T-helper 2 cell treated with Interferon-gamma antibody and Interleukin-4, amounts not matched to agents 5 μg/mL and 100 μg/mL, for 36 hours (primary cell): ENCODE measurements at regions not wholly inside any gene's neighbourhood (a gene's known extent, or its start where the extent isn't known, plus 50 kb on each side); places are given as distances from the start of the nearest gene placed in this dataset.

Source experiments
- DNase-seq: peaks from one replicate; pipeline ENCODE4 v3.0.0; 2021; ENCODE audit warnings: low spot score
- H3K27ac Mint-ChIP-seq: one replicate; pipeline ENCODE4 v1.8.0; 2021; ENCODE audit warnings: mild to moderate bottlenecking, mixed read lengths
- H3K27me3 Mint-ChIP-seq: one replicate; pipeline ENCODE4 v1.8.0; 2021; ENCODE audit warnings: low read depth, mixed read lengths
- H3K36me3 Mint-ChIP-seq: one replicate; pipeline ENCODE4 v1.8.0; 2021; ENCODE audit warnings: low read depth, mixed read lengths
- H3K4me1 Mint-ChIP-seq: one replicate; pipeline ENCODE4 v1.8.0; 2021; ENCODE audit warnings: low read depth, mixed read lengths
- H3K4me3 Mint-ChIP-seq: one replicate; pipeline ENCODE4 v1.8.0; 2022; ENCODE audit warnings: mild to moderate bottlenecking, moderate library complexity, mixed read lengths
- H3K9me3 Mint-ChIP-seq: one replicate; pipeline ENCODE4 v1.8.0; 2021; ENCODE audit warnings: mixed read lengths

DNA sequence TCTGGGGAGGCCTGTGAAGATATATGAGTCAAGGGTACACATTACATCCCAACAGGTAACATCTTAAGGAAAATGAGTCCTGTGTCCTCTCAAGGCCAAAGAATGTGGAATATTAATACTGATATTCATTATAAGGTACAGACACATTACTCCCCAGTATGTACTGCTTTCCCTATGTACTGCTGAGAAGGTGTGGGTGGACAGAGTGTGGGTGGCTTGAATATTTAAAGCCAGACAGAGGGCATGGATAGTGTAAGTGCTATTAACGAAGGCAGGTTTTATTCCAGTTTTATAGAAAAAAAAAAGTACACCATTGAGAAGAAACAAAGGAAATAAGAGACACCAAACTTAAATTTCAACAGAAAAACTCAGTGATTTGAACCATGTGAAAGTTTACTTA lies 1054.4 kb downstream of the XPNPEP1 start:
- Mint-ChIP-seq H3K27me3 (no peaks in the 10 kb centered on the region), H3K4me1 (no peaks in the 10 kb centered on the region), H3K36me3 (no peaks in the 10 kb centered on the region), H3K4me3 (no peak overlapping the region), H3K27ac (no peak overlapping the region), H3K9me3 (peaks cover 17% of the 10 kb centered on the region)
- no peak for DNase-seq

DNA sequence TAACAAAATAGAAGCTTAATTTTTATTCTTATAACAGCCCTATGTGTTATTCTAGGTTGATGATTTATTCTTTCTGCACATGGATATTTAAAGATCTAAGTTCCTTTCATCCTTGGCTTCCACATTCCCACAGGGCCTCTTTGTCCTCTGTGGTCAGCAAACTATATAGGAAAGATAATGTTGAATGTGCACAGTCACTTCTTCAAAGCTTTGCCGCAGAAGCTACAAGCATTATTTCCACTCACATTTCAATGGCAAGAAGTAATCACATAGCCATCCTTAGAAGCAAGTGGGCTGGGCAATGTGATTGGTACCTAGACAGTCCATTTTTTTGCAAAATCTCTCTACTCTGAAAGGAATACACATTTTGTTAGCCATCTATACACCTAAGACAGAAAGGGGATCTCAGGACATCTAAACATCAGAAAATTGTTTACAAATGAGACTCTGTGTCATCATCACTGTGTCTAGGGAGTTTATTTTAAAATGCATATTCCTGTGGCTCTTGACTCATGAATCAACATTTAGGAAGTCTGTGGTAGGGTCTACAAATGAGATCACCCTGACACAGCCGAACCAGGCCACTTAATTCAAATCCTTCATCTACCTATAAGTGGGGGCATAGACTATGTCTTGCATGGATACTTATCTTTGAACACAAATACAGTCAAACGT lies 1060.5 kb downstream of the XPNPEP1 start:
- Mint-ChIP-seq H3K27me3 (no peaks in the 10 kb centered on the region), H3K4me3 (no peak overlapping the region), H3K9me3 (peaks cover 8% of the 10 kb centered on the region), H3K36me3 (no peaks in the 10 kb centered on the region), H3K27ac (no peak overlapping the region), H3K4me1 (no peaks in the 10 kb centered on the region)
- no peak for DNase-seq

DNA sequence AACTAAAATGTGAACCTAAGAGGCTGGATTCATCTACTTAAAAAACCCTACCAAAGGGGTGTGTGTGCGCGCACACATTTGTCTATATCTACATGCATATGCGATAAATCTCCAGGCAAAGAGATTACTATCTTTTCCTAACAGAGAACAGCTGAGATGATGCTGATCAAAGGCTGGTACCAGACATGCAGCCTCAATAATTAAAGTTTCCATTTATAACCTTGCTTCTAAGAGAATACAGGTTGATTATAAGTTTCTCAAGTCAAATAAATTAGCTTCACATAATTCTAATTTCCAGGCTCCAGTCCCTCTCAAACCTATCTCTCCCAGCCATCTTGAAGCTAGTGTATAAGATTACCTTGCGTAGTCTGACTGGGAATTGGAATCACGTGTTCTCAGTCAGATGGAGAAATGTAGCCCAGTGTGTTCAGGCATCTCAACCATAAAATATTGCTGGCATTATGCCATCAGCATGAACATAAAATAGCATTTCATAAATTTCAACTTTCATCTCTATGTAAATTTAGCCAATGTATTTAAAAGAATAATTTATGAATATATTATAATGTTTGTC lies 1062.0 kb downstream of the XPNPEP1 start:
- Mint-ChIP-seq H3K27ac (no peak overlapping the region), H3K9me3 (peaks cover 8% of the 10 kb centered on the region), H3K36me3 (no peaks in the 10 kb centered on the region), H3K27me3 (no peaks in the 10 kb centered on the region), H3K4me3 (no peak overlapping the region), H3K4me1 (no peaks in the 10 kb centered on the region)
- DNase-seq = no peak

- no peak overlapping the region for H3K4me3 Mint-ChIP-seq
- no peak for DNase-seq
- no peak overlapping the region for H3K27ac Mint-ChIP-seq
- no peaks in the 10 kb centered on the region for H3K27me3 Mint-ChIP-seq
- H3K9me3 Mint-ChIP-seq = peaks cover 7% of the 10 kb centered on the region
- H3K4me1 Mint-ChIP-seq = no peaks in the 10 kb centered on the region
- no peaks in the 10 kb centered on the region for H3K36me3 Mint-ChIP-seq
These were observed 1071.1 kb downstream of the XPNPEP1 start for GRCh38 chr10:108852211-108852610.

- Mint-ChIP-seq H3K4me3 (no peak overlapping the region), H3K36me3 (no peaks in the 10 kb centered on the region), H3K9me3 (peaks cover 7% of the 10 kb centered on the region), H3K4me1 (no peaks in the 10 kb centered on the region), H3K27me3 (no peaks in the 10 kb centered on the region), H3K27ac (no peak overlapping the region)
- DNase-seq = no peak
These were observed 1073.0 kb downstream of the XPNPEP1 start for GRCh38 chr10:108850138-108850854.

DNA sequence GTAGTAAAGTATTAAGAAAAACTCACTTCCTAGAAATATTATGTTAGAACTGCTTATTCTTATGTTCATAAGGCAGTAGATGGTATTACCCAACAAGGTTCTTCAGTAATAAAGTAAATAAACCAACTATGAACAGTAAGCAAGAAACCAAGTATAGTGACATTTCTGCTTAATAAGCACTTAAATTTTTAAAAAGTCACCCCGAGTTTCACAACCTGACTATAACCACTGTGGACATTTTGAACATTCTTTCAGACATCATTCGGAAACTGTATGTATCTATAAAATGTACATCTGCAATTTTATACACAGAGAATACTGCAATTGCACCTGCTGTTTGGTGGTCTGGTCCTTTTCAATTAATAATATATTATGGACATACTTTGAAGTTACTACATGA lies 1073.6 kb downstream of the XPNPEP1 start:
- Mint-ChIP-seq H3K27ac (no peak overlapping the region), H3K4me3 (no peak overlapping the region)

GRCh38 chr10:108849186-108849585 lies 1074.1 kb downstream of the XPNPEP1 start:
- DNase-seq = no peak
- H3K27ac Mint-ChIP-seq = no peak overlapping the region
- peaks cover 5% of the 10 kb centered on the region for H3K9me3 Mint-ChIP-seq
- no peaks in the 10 kb centered on the region for H3K27me3 Mint-ChIP-seq
- H3K4me3 Mint-ChIP-seq = no peak overlapping the region
- H3K4me1 Mint-ChIP-seq = no peaks in the 10 kb centered on the region
- no peaks in the 10 kb centered on the region for H3K36me3 Mint-ChIP-seq

More for the DNA sequence above, 1073.6 kb downstream of the XPNPEP1 start:
- H3K4me1 Mint-ChIP-seq = no peaks in the 10 kb centered on the region
- H3K36me3 Mint-ChIP-seq = no peaks in the 10 kb centered on the region
- no peaks in the 10 kb centered on the region for H3K27me3 Mint-ChIP-seq
- peaks cover 7% of the 10 kb centered on the region for H3K9me3 Mint-ChIP-seq
- no peak for DNase-seq

DNA sequence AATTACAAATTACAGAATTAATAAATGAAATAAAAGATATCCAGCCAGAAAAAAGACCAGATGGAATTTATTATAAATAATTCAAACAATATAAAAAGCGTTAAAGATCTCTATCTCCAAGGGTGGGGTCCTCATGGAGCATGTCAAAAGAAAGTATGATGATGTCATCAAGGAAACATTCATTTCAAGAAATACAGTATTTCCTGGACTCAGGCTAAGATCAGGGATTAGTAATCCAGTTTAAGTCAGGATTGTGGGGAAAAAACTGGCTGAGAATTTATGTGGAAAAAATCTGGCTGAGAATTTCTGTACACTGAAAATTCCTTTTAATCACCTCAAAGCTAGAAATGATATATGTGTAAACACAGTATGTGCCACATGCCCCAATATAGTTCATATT lies 1075.3 kb downstream of the XPNPEP1 start:
- Mint-ChIP-seq H3K27me3 (no peaks in the 10 kb centered on the region), H3K4me3 (no peak overlapping the region), H3K36me3 (no peaks in the 10 kb centered on the region), H3K4me1 (no peaks in the 10 kb centered on the region), H3K27ac (no peak overlapping the region), H3K9me3 (no peaks in the 10 kb centered on the region)
- no peak for DNase-seq

DNA sequence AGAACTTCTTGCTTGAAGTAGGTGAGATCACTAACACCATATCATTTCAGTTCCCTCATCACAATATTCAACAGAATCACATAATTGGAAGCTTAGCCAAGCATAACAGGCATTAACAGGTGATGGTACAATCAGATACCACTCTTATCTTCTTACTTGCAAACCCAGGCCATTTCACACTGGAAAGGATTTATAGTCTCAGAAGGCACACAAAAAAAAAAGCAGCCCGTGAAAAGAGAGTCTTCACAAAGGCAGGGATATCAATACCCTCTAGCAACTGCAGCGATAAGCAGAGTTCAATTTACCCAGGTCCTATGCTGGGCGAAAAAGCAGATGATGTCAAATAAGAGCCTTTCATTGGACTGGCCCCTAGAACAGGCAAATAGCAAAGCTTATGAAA lies 1082.4 kb downstream of the XPNPEP1 start:
- H3K36me3 Mint-ChIP-seq = no peaks in the 10 kb centered on the region
- H3K9me3 Mint-ChIP-seq = peaks cover 8% of the 10 kb centered on the region
- no peaks in the 10 kb centered on the region for H3K4me1 Mint-ChIP-seq
- no peak overlapping the region for H3K27ac Mint-ChIP-seq
- H3K4me3 Mint-ChIP-seq = no peak overlapping the region
- H3K27me3 Mint-ChIP-seq = no peaks in the 10 kb centered on the region
- no peak for DNase-seq

GRCh38 chr10:108836362-108836761 lies 1086.9 kb downstream of the XPNPEP1 start:
- Mint-ChIP-seq H3K36me3 (no peaks in the 10 kb centered on the region), H3K4me1 (no peaks in the 10 kb centered on the region), H3K9me3 (peaks cover 8% of the 10 kb centered on the region), H3K4me3 (no peak overlapping the region), H3K27ac (no peak overlapping the region), H3K27me3 (no peaks in the 10 kb centered on the region)
- DNase-seq = no peak

- no peaks in the 10 kb centered on the region for H3K4me1 Mint-ChIP-seq
- peaks cover 5% of the 10 kb centered on the region for H3K9me3 Mint-ChIP-seq
- no peak overlapping the region for H3K4me3 Mint-ChIP-seq
These were observed 1101.3 kb downstream of the XPNPEP1 start for GRCh38 chr10:108822026-108822425.

DNA sequence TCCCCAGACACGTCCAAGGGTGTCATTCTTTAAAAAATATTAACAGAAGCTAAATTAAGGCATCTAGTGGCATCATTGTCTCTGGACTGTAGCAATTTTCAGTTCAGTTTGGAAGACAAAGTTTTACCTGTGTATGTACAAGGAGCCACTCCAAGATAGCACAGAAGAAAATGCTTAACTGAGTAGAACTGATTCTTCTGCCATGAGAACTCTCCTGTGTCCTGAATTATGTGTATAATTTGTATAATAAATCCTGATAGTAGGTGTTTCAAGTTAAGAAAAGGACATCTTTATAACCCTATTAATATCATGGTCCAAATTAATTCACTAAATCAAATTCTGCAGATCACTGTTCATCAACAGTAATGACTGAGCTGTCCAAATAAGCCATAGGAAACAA lies 1104.0 kb downstream of the XPNPEP1 start:
- Mint-ChIP-seq H3K4me1 (no peaks in the 10 kb centered on the region), H3K36me3 (no peaks in the 10 kb centered on the region), H3K27ac (no peak overlapping the region), H3K9me3 (peaks cover 5% of the 10 kb centered on the region), H3K4me3 (no peak overlapping the region), H3K27me3 (no peaks in the 10 kb centered on the region)
- no peak for DNase-seq

More at GRCh38 chr10:108822026-108822425, 1101.3 kb downstream of the XPNPEP1 start:
- DNase-seq = no peak
- no peaks in the 10 kb centered on the region for H3K36me3 Mint-ChIP-seq
- no peaks in the 10 kb centered on the region for H3K27me3 Mint-ChIP-seq
- no peak overlapping the region for H3K27ac Mint-ChIP-seq

GRCh38 chr10:108817584-108817983 lies 1105.7 kb downstream of the XPNPEP1 start:
- H3K9me3 Mint-ChIP-seq = peaks cover 8% of the 10 kb centered on the region
- H3K27me3 Mint-ChIP-seq = no peaks in the 10 kb centered on the region
- no peaks in the 10 kb centered on the region for H3K4me1 Mint-ChIP-seq
- no peak overlapping the region for H3K27ac Mint-ChIP-seq
- no peak overlapping the region for H3K4me3 Mint-ChIP-seq
- no peak for DNase-seq
- H3K36me3 Mint-ChIP-seq = no peaks in the 10 kb centered on the region

DNA sequence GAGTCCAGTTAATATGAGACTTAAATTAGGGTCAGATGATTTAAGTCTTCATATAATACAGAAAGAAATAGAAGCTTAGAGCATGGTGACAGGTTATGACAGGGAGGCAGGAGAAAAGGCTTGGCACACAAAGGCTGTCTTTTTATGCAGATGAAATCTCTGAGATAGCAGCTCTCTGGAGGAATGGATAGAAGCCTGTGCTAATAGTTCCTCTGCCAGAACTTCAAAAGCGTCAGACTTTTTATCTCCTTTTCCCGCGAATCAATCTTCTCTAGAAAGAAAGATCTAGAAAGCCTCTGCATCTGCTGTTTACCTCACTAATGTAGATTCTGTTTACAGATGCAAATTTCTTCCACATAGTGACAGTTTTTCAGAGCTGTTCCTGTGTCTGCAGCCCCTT lies 1106.2 kb downstream of the XPNPEP1 start:
- H3K27ac Mint-ChIP-seq = no peak overlapping the region
- peaks cover 12% of the 10 kb centered on the region for H3K9me3 Mint-ChIP-seq
- H3K4me1 Mint-ChIP-seq = no peaks in the 10 kb centered on the region
- H3K27me3 Mint-ChIP-seq = no peaks in the 10 kb centered on the region
- no peak for DNase-seq
- no peak overlapping the region for H3K4me3 Mint-ChIP-seq
- no peaks in the 10 kb centered on the region for H3K36me3 Mint-ChIP-seq
